Neutrophil (primary cell): ENCODE measurements at regions not wholly inside any gene's neighbourhood (a gene's known extent, or its start where the extent isn't known, plus 50 kb on each side); places are given as distances from the start of the nearest gene placed in this dataset.

Source experiments
- H3K27ac ChIP-seq: fragments of 200-600 bp; sonication (generic); 2 replicates; pipeline ENCODE4 v1.5.1; 2016; ENCODE audit warnings: mild to moderate bottlenecking, moderate library complexity
- H3K27me3 ChIP-seq: fragments of 200-600 bp; sonication (generic); 2 replicates; pipeline ENCODE4 v1.6.0; 2016; ENCODE audit warnings: mild to moderate bottlenecking
- H3K36me3 ChIP-seq: fragments of 200-600 bp; sonication (generic); 2 replicates; pipeline ENCODE4 v1.5.1; 2017
- H3K4me1 ChIP-seq, 2 experiments: fragments of 200-600 bp in 1 of 2; sonication (generic) in 1 of 2; 1 replicate in 1 of 2; 2 replicates in 1 of 2; pipeline versions ENCODE4 v1.5.1 to v1.6.1; 2013 to 2016; ENCODE audit warnings: low read depth in 1 of 2, low read length in 1 of 2, mild to moderate bottlenecking in 1 of 2, moderate library complexity in 1 of 2; ENCODE audit not compliant: control insufficient read depth in 1 of 2, insufficient read depth in 1 of 2
- H3K4me3 ChIP-seq, 2 experiments: fragments of 200-600 bp in 1 of 2; sonication (generic) in 1 of 2; 1 replicate in 1 of 2; 2 replicates in 1 of 2; pipeline ENCODE4 v1.5.1; 2013 to 2016; ENCODE audit warnings: low read depth in 1 of 2, low read length in 1 of 2, mild to moderate bottlenecking in 1 of 2, moderate library complexity in 1 of 2
- H3K9me3 ChIP-seq: fragments of 200-600 bp; sonication (generic); 2 replicates; pipeline ENCODE4 v1.5.1; 2016
- CTCF ChIP-seq: fragments of 200-600 bp; sonication (generic); IDR thresholded peaks from 2 replicates; pipeline ENCODE4 v1.5.1; 2016; ENCODE audit warnings: antibody characterized with exemption

- Histone ChIP-seq H3K27me3 (no peaks in the 10 kb centered on the region), H3K27ac (no peak overlapping the region), H3K4me1 (no peaks in the 10 kb centered on the region), H3K4me3 (no peak overlapping the region), H3K9me3 (no peaks in the 10 kb centered on the region), H3K36me3 (no peaks in the 10 kb centered on the region)
- TF ChIP-seq CTCF, result no peak
Measured at GRCh38 chr2:349390-349789, 61.5 kb upstream of the ALKAL2 start.

GRCh38 chr2:348361-348916 lies 60.5 kb upstream of the ALKAL2 start:
- no peaks in the 10 kb centered on the region for H3K4me1 ChIP-seq
- no peak overlapping the region for H3K4me3 ChIP-seq

GRCh38 chr2:344811-345210 lies 56.9 kb upstream of the ALKAL2 start:
- Histone ChIP-seq H3K4me3 (no peak overlapping the region), H3K9me3 (no peaks in the 10 kb centered on the region), H3K27ac (no peak overlapping the region), H3K36me3 (no peaks in the 10 kb centered on the region), H3K27me3 (no peaks in the 10 kb centered on the region), H3K4me1 (no peaks in the 10 kb centered on the region)
- no peak for TF ChIP-seq CTCF

More at GRCh38 chr2:348361-348916, 60.5 kb upstream of the ALKAL2 start:
- Histone ChIP-seq H3K9me3 (no peaks in the 10 kb centered on the region), H3K27ac (no peak overlapping the region), H3K27me3 (no peaks in the 10 kb centered on the region), H3K36me3 (no peaks in the 10 kb centered on the region)
- TF ChIP-seq CTCF, result no peak

GRCh38 chr2:343355-343754 lies 55.5 kb upstream of the ALKAL2 start:
- H3K27me3 ChIP-seq, result no peaks in the 10 kb centered on the region
- no peaks in the 10 kb centered on the region for H3K4me1 ChIP-seq
- no peak overlapping the region for H3K27ac ChIP-seq
- no peaks in the 10 kb centered on the region for H3K9me3 ChIP-seq
- no peaks in the 10 kb centered on the region for H3K36me3 ChIP-seq
- TF ChIP-seq CTCF, result no peak
- H3K4me3 ChIP-seq, result no peak overlapping the region

- Histone ChIP-seq H3K4me3 (no peak overlapping the region), H3K9me3 (no peaks in the 10 kb centered on the region), H3K27ac (no peak overlapping the region), H3K4me1 (no peaks in the 10 kb centered on the region), H3K27me3 (no peaks in the 10 kb centered on the region), H3K36me3 (no peaks in the 10 kb centered on the region)
- TF ChIP-seq CTCF, result no peak
Measured at GRCh38 chr2:341912-342311, 54.0 kb upstream of the ALKAL2 start.

GRCh38 chr2:341017-341542 lies 53.2 kb upstream of the ALKAL2 start:
- H3K4me3 ChIP-seq, result no peak overlapping the region
- no peaks in the 10 kb centered on the region for H3K9me3 ChIP-seq
- TF ChIP-seq CTCF, result no peak
- no peak overlapping the region for H3K27ac ChIP-seq
- no peaks in the 10 kb centered on the region for H3K36me3 ChIP-seq
- H3K4me1 ChIP-seq, result no peaks in the 10 kb centered on the region
- H3K27me3 ChIP-seq, result no peaks in the 10 kb centered on the region
